HG02759 (cell line): ENCODE measurements at regions not wholly inside any gene's neighbourhood (a gene's known extent, or its start where the extent isn't known, plus 50 kb on each side); places are given as distances from the start of the nearest gene placed in this dataset.

Experiments
- ATAC-seq: cut with Tn5 transposase; IDR thresholded peaks from one replicate; pipeline ENCODE4 v1.9.1; 2021; ENCODE audit warnings: mild to moderate bottlenecking, moderate library complexity; ENCODE audit not compliant: unreplicated experiment

DNA sequence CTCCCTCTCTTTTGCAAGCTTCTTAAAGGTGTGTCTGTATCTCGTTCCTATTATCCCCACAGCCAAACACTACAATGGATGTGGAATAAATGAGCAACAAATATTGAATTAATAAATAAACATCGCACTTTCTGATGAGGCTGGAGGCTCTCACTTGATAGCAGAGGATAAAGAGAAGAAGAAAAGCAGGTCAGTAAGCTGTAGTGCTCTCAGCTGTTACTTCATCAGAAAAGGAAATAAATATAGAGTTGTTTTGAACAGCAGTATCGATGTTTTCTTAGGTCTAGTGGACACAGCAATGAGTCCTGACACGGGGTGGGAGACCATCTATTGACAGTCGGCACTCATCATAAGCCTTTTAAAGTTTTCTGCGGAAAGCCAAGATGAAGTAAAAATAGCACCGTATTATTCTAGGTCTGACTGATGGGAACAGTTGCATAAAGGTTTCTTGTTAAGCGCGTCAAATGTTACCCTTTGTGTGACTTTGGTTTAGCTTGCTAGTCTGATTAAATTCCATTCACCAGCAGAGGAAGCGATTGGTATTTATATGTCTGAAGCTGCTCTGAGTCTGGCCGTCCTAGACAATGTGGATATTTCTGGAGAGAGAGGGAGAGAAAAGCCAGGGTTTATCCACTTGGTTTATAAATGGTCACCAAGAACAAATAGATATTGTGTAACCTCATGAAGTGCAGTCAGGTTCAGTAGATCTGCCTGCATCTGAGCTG, 646.1 kb downstream of the CDH11 start:
- no peak for ATAC-seq

GRCh38 chr16:64470916-64471315, 650.9 kb downstream of the CDH11 start:
- no peak for ATAC-seq

DNA sequence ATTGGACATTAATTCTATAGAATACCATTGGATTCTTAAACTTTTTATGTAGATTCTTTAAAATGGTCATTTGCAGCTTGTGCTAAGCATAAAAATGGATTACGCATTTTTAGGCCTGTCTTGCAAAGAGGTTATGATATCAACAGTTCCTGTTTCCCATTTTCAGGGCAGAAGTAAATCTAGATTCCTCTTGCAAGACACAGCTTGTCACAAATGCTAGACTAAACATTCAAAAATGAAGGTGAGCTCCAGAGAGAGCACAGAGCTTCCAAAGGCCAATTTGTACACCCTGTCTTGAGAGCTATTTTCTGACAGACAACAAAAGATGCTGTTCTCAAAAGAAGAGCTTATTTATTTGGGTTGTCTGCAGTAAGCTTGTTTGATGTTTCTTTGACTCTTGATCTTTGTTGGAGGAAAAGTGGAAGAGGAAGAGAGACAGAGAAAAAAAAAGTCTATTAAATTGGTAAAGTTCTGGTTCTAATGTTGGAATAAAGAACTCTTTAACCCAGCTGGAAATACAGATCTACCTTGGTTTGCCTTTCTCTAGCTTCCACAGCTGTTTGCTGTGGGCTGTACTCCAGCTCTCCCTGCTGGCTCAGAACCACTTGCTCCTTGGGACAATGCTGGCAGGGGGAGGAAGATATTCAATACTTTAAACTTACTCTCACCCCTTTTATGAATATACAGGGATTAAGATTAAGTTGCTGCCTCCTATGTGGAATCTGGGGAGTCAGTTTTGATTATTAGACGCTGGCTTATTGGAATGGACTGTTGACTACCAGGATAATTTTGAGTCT, 651.8 kb downstream of the CDH11 start:
- no peak for ATAC-seq

DNA sequence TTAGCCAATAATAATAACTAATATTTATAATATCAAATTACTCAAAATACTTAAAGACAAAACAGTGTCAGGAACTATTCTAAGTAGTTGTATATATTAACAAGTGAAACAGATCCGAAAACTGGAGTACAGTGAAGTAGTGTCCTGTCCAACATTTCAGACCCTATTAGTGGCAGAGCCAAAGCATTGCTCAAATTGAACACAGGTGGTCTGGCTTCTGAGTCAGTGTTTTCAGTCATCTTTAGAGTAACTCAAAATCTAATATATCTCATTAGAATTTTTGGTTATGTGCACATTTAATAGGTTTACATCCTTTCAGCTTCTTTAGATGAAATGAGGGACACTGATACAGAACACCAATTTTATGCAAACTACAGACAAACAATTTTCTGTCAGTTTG, 652.5 kb downstream of the CDH11 start:
- no peak for ATAC-seq

DNA sequence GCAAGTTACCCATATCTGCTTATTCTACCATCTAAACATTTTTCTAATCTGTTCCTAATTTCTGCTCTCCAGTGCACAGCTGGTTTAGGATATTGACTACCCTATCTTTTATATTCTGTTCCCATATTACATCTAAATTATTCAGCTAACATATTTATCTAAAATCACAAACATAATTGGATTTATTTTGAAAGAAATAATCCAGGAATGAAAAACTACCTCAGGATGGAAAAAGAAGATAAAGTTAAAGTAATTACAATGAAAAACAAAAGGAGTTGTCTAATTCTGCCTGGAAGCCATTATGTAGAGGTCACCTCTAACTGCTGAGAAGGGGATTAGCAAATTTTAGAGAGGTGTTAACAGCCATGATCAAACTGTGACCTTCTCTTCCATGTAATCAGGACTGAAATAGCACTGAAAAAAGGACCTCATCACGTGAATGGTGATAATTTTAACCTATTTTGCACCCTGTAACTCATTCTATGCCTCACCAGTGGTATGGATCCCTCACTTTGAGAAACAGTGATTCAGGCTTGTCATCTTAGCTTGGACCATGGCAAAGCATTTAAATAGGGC, 653.3 kb downstream of the CDH11 start:
- ATAC-seq = no peak

DNA sequence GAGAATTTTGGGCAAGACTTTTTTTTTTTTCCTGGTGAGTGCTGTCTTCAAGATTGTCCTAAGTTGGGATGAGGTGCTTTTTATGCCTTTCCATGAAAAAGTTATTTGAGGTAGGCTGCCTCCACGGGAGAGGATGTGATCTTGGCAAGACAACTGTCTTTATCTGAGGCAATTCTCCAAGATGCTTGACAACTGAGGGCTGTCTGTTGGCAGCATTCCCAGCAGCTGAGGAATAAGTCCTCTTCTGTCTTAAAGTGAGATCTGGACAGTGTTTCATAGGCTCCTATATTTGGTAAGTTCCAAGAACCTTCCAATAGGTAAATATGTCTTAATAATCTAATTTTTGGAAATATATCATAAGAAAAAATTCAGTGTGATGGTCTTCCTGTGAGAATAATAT, 662.0 kb downstream of the CDH11 start:
- ATAC-seq = no peak

- no peak for ATAC-seq
These were observed 662.5 kb downstream of the CDH11 start for GRCh38 chr16:64459402-64459801.

- no peak for ATAC-seq
These were observed 666.6 kb downstream of the CDH11 start for GRCh38 chr16:64455275-64455674.

DNA sequence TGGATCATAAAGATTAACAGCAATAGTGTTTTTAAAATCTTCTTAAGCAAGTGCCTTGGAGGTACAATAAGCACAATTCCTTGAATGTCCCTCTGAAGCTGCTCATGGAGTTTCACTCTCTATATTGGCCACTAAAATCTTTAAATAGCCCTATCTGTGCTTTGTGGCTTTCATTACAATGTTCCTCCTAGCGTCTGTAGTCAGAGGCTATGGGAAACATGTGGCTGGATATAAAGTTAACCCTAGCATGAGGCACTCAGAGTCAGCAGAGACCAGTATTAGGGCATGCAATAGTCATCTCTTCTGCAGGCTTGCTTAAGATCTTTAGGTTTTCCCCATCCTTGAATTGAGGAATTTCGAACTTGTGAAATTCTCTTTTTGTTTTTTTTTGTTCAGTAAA, 668.2 kb downstream of the CDH11 start:
- ATAC-seq = no peak

GRCh38 chr16:64452446-64452845, 669.4 kb downstream of the CDH11 start:
- ATAC-seq = no peak

GRCh38 chr16:64450177-64450576, 671.7 kb downstream of the CDH11 start:
- ATAC-seq = no peak

DNA sequence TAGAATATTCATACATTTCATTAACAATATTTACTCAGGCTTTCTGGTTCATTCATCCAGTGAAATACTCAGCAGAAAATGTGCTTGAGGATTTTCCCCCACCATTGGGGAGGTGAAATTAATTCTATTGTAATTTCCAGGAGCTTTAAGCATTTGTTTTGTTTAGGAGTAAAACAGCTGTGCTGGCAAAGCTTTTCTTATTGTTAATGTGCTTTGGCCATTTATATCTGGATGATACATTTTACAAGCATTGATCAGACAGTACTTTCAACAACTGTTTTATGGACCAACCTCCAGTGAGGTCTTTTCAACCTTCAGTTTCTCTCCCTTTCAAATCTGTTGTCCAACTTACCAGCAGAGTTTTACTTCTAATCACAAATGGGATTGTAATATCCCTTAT, 672.4 kb downstream of the CDH11 start:
- no peak for ATAC-seq

DNA sequence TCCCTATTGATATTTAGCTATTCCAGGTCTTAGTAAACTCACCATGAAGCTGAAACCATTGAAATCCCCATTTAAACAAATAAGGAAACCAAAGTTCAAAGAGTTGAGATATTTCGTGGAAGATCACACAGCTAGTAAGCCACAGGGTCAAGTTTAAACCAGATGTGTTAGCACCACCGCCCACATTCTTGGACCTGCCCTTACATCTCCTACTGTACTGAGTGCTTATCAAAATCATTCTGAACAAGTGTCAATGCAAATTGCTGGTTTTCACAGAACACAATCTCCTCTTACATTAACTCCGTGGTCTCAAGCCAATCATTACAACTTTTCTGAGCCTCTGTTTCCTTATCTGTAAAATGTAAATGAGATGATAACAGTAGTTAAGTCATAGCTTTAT, 676.2 kb downstream of the CDH11 start:
- ATAC-seq = no peak

- no peak for ATAC-seq
These were observed 676.6 kb downstream of the CDH11 start for GRCh38 chr16:64445245-64445644.

DNA sequence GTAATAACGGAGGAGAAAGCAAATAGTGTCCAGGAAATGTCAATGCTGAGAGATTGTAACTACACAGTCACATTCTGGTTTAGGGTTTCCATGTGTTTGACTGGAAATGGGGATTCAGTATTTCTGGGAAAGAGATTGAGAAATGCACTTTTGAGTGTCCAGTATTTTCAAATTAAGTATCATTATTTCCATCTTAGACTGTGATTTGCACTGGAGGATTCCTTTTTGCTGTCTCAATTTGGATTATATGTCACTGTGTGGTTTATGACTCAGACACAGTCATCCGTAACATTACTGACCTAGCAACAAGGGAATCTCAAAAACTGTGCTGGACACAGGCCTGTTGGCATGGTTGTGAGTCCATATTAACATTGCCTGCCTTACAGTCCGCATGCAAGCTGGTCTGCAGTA, 681.4 kb downstream of the CDH11 start:
- ATAC-seq = no peak

- no peak for ATAC-seq
These were observed 681.9 kb downstream of the CDH11 start for GRCh38 chr16:64440005-64440404.

DNA sequence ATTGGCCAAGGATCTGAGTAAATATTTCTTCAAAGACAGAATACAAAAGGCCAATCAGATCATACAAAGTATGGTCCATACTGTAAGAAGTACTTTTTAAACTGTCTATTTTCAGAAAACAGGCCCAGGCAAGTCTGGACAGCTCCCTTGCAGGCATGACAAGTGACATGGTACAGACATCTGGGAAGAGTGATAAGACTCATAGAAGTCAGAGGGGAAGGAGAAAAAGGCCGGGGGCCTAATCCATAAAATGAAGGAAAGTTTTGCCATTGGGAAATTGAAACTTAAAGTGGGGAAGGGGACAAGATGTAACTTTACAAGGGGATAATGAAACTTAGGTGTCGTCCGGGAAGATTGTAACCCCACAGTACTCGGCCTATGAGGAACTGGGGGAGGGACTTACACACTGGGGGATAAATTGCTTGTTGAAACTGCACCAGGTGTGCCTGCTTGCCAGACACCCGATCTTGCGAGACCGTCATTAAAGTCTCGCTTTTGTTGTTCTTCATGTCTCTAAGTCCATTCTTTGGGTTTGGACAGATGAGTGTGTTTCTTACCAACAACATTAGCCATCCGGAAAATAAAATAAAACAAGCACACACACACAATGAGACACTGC, 684.0 kb downstream of the CDH11 start:
- no peak for ATAC-seq

- no peak for ATAC-seq
These were observed 687.3 kb downstream of the CDH11 start for GRCh38 chr16:64434526-64435069.

DNA sequence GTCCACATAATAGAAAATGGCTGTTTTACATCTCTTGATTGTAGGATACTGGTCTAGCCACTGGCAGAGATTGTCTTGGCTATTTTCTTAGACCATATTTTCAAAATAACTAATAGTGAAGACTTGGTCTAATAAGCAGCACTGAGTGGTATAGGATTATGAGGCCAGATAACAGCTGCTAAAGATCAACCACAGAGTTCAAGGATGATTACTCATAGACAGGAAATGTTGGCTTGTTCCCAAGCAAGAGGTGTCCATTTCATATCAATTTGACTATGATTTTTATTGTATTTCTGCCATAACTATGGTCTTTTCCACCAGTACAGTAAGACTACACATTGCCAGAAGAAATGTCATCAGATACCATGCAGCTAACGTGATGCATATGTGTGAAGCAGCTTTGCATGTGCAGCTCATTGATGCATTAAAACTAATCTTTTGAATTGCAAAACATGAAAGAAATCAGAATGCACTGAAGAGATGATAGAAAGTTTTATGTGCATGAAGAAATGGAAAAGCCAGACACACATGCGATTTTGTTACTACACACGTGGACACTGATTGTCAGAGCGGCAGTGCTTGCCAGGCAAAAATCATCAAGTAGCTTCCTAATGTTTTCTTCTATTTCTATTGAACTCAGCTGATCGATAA, 693.3 kb downstream of the CDH11 start:
- no peak for ATAC-seq

- ATAC-seq = no peak
These were observed 695.7 kb downstream of the CDH11 start for GRCh38 chr16:64426131-64426666.

GRCh38 chr16:64425381-64425780, 696.5 kb downstream of the CDH11 start:
- ATAC-seq = no peak
